ENCODE measurements at regions not wholly inside any gene's neighbourhood (a gene's known extent, or its start where the extent isn't known, plus 50 kb on each side); places are given as distances from the start of the nearest gene placed in this dataset.

DNA sequence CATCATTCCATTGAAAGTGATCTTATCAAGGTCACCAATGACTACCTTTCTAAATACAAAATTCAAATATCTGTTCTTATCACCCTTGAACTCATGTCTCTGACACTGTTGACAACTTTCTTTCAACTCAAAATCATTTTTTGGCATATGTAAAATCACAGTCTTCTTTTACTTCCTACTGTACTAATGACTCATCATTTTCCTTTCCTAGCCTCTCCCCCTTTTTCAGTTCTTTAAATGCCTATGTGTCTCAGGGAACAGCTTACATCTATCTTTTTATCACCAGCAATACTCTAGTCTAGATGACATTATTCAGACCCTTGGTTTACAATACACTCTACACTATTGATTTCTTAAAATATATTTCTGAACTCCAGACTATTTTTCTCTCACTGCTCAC is 2220.7 kb upstream of the RAG2 start:
- Histone ChIP-seq H3K27ac (no peak overlapping the region), H3K4me3 (no peak overlapping the region)
- DNase-seq (ENCODE audit: low spot score), result no peak
- TF ChIP-seq, protein P1, sequence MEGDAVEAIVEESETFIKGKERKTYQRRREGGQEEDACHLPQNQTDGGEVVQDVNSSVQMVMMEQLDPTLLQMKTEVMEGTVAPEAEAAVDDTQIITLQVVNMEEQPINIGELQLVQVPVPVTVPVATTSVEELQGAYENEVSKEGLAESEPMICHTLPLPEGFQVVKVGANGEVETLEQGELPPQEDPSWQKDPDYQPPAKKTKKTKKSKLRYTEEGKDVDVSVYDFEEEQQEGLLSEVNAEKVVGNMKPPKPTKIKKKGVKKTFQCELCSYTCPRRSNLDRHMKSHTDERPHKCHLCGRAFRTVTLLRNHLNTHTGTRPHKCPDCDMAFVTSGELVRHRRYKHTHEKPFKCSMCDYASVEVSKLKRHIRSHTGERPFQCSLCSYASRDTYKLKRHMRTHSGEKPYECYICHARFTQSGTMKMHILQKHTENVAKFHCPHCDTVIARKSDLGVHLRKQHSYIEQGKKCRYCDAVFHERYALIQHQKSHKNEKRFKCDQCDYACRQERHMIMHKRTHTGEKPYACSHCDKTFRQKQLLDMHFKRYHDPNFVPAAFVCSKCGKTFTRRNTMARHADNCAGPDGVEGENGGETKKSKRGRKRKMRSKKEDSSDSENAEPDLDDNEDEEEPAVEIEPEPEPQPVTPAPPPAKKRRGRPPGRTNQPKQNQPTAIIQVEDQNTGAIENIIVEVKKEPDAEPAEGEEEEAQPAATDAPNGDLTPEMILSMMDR (IDR thresholded peaks at IDR 0.05), result no peak

DNA sequence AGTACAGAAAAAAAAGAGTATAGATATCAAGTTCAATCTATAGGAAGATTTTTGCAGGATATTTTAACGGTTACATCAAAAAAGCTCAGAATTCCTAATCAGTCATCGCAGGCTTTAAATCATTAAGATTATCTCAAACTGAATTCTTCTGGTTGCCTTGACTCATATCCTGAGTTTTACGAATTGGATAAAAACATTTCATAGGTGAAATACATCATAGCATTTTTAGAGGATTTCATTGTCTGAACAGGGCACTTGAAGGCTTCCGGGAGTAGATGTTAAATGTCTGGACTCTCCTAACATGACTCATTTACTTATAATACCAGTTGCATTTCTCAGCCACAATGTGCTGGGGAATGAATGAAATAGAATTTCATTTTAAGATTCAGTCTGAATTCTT is 2216.6 kb upstream of the RAG2 start:
- no peak for DNase-seq (ENCODE audit: low spot score)
- Histone ChIP-seq H3K4me3 (no peak overlapping the region), H3K27ac (no peak overlapping the region)
- TF ChIP-seq, protein P1 (IDR thresholded peaks at IDR 0.05), result no peak

- TF ChIP-seq, protein P1 (IDR thresholded peaks at IDR 0.05), result no peak
- H3K4me3 ChIP-seq, result no peak overlapping the region
- H3K27ac ChIP-seq, result no peak overlapping the region
- no peak for DNase-seq (ENCODE audit: low spot score)
Observed at GRCh38 chr11:38809521-38809920, 2211.5 kb upstream of the RAG2 start.

- DNase-seq (ENCODE audit: low spot score), result no peak
- TF ChIP-seq, protein P1 (IDR thresholded peaks at IDR 0.05), result no peak
- Histone ChIP-seq H3K4me3 (no peak overlapping the region), H3K27ac (no peak overlapping the region)
Observed at GRCh38 chr11:38796281-38796680, 2198.2 kb upstream of the RAG2 start.

DNA sequence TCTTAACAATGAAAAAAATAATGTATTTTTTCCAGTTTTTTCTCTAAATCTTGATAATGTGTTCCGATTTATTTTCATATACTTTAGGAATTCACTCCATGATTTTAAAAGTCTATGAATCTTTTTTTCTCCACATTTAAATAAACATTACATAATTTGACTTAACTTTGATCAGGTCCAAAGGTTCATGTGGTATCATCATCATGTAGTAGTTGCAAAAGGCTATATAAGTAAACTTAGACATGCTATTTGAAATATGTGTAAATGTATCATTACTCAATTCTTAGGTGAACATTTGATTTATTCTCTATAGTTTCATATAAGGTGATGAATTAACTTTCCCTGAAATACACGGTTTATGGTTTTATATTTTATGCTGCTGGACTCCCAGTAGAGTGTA is 2197.0 kb upstream of the RAG2 start:
- Histone ChIP-seq H3K27ac (no peak overlapping the region), H3K4me3 (no peak overlapping the region)
- DNase-seq (ENCODE audit: low spot score), result no peak
- TF ChIP-seq, protein P1 (IDR thresholded peaks at IDR 0.05), result no peak

GRCh38 chr11:38791346-38791961 is 2193.4 kb upstream of the RAG2 start:
- Histone ChIP-seq H3K4me3 (no peak overlapping the region), H3K27ac (no peak overlapping the region)
- DNase-seq (ENCODE audit: low spot score), result no peak
- TF ChIP-seq, protein P1 (IDR thresholded peaks at IDR 0.05), result no peak

- Histone ChIP-seq H3K27ac (no peak overlapping the region), H3K4me3 (no peak overlapping the region)
- TF ChIP-seq, protein P1 (IDR thresholded peaks at IDR 0.05), result no peak
- DNase-seq (ENCODE audit: low spot score), result no peak
Observed at GRCh38 chr11:38788561-38788960, 2190.5 kb upstream of the RAG2 start.

All from coronary artery (tissue), 2 donors.